RWPE2 (cell line): ENCODE measurements at regions not wholly inside any gene's neighbourhood (a gene's known extent, or its start where the extent isn't known, plus 50 kb on each side); places are given as distances from the start of the nearest gene placed in this dataset.

Source experiments
- ATAC-seq: fragments of 200-7000 bp; cut with Tn5 transposase; 3 replicates; pipeline ENCODE4 v1.9.1; 2021; ENCODE audit warnings: low read depth
- DNase-seq: peaks from one replicate; pipeline ENCODE4 v3.0.0-alpha.2; 2020; ENCODE audit warnings: low spot score
- H3K27ac ChIP-seq: fragments of 450-650 bp; 2 replicates; pipeline ENCODE4 v1.5.1; 2017; ENCODE audit warnings: mild to moderate bottlenecking; ENCODE audit not compliant: poor library complexity, severe bottlenecking
- H3K27me3 ChIP-seq: fragments of 250-450 bp; sonication (Bioruptor Pico); 2 replicates; pipeline ENCODE4 v1.5.1; 2021; ENCODE audit warnings: mild to moderate bottlenecking, moderate library complexity; ENCODE audit not compliant: insufficient read depth, poor library complexity, severe bottlenecking
- H3K36me3 ChIP-seq: fragments of 250-450 bp; sonication (Bioruptor Pico); 2 replicates; pipeline ENCODE4 v1.5.1; 2020; ENCODE audit warnings: low read depth, mild to moderate bottlenecking, moderate library complexity
- H3K4me1 ChIP-seq: fragments of 250-450 bp; sonication (Bioruptor Pico); 2 replicates; pipeline ENCODE4 v1.5.1; 2021; ENCODE audit warnings: mild to moderate bottlenecking, moderate library complexity; ENCODE audit not compliant: insufficient read depth, poor library complexity, severe bottlenecking
- H3K4me3 ChIP-seq: fragments of 250-450 bp; sonication (Bioruptor Pico); 2 replicates; pipeline ENCODE4 v1.5.1; 2021; ENCODE audit warnings: mild to moderate bottlenecking, moderate library complexity; ENCODE audit not compliant: severe bottlenecking
- H3K9me3 ChIP-seq: fragments of 250-450 bp; sonication (Bioruptor Pico); 2 replicates; pipeline ENCODE4 v1.5.1; 2021; ENCODE audit warnings: mild to moderate bottlenecking, moderate library complexity; ENCODE audit not compliant: severe bottlenecking
- TF ChIP-seq, protein P1 (sequence below): fragments of 450-650 bp; IDR thresholded peaks from one replicate; pipeline ENCODE4 v1.5.1; 2017; ENCODE audit warnings: mild to moderate bottlenecking, moderate library complexity; ENCODE audit not compliant: poor library complexity, severe bottlenecking

DNA sequence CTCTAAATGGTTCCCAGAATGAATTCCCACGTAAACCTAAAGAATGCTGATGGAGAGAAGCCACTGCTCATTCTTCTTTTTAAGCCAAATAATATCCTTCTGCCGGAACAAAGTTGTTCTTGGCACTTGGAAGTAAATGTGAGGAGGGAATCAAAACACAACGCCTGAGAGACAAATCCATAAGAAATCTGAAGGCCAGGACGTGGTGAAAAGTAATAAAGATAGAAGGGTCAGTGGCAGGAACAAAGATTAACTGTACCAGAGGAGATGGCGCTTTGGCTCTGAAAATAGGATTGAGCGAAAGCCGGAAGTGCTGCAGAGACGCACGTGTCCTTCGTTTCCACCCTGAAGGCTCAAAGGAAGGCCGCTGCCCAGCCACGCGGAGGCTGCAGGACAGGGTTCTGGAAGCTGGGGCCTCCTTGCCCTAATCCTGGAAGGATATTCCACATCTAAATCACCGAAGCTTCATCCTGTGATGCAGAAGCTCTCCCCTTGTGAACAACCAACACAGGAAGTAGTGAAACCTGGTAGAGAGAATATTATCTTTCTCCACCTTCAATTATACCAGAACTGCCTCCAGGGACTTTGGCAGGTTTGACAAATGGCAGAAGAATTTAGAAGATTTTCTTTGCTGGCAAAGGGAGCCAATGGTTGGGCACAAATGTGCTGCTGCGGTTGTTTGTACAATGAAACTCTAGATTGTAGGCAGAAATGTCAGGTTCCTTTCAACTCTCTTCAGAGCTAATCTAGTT lies 214.6 kb upstream of the SERP2 start:
- H3K4me1 ChIP-seq, result peaks cover 25% of the 10 kb centered on the region
- no peaks in the 10 kb centered on the region for H3K27me3 ChIP-seq
- peak; percentile 58; the same call in 2 of the 3 replicates for ATAC-seq
- no peak overlapping the region for H3K4me3 ChIP-seq
- no peaks in the 10 kb centered on the region for H3K9me3 ChIP-seq
- TF ChIP-seq, protein P1, sequence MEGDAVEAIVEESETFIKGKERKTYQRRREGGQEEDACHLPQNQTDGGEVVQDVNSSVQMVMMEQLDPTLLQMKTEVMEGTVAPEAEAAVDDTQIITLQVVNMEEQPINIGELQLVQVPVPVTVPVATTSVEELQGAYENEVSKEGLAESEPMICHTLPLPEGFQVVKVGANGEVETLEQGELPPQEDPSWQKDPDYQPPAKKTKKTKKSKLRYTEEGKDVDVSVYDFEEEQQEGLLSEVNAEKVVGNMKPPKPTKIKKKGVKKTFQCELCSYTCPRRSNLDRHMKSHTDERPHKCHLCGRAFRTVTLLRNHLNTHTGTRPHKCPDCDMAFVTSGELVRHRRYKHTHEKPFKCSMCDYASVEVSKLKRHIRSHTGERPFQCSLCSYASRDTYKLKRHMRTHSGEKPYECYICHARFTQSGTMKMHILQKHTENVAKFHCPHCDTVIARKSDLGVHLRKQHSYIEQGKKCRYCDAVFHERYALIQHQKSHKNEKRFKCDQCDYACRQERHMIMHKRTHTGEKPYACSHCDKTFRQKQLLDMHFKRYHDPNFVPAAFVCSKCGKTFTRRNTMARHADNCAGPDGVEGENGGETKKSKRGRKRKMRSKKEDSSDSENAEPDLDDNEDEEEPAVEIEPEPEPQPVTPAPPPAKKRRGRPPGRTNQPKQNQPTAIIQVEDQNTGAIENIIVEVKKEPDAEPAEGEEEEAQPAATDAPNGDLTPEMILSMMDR, result no peak
- H3K27ac ChIP-seq, result peak overlapping the region; percentile 97
- H3K36me3 ChIP-seq, result no peaks in the 10 kb centered on the region
- no peak for DNase-seq

DNA sequence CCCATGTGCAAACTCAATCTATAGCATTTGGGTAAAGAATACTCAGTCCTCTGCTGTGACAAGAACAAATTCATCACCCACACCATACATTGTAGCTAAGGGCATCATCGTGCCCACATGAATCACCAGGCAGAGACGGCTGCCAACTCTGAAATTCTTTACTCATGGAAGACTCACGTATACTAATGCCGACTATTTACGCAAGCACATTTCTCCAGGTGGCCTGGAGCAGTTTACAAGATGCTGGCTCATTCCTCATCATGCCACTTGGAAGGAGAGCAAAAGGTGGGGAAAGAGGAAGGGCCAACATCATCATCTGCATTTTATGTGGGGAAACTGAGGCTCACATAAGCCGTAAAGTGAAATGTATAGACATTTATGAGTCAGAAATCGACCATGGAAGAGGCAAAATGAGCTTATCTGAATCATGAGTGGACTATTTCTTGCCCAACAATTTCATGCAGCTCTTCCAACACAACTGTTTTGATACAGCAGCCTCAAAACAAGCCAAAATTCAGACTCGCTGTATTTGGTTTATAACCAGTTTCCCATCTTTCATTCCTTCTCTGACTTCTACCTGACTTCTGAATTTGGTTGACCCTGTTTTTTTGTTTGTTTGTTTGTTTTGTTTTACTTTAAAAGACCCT lies 213.9 kb upstream of the SERP2 start:
- H3K27me3 ChIP-seq, result no peaks in the 10 kb centered on the region
- DNase-seq (peak; percentile 78), ATAC-seq (peak; percentile 95)
- H3K36me3 ChIP-seq, result no peaks in the 10 kb centered on the region
- no peaks in the 10 kb centered on the region for H3K9me3 ChIP-seq
- H3K4me1 ChIP-seq, result peaks cover 25% of the 10 kb centered on the region
- TF ChIP-seq, protein P1, result no peak
- H3K27ac ChIP-seq, result peak overlapping the region; percentile 97
- H3K4me3 ChIP-seq, result no peak overlapping the region

DNA sequence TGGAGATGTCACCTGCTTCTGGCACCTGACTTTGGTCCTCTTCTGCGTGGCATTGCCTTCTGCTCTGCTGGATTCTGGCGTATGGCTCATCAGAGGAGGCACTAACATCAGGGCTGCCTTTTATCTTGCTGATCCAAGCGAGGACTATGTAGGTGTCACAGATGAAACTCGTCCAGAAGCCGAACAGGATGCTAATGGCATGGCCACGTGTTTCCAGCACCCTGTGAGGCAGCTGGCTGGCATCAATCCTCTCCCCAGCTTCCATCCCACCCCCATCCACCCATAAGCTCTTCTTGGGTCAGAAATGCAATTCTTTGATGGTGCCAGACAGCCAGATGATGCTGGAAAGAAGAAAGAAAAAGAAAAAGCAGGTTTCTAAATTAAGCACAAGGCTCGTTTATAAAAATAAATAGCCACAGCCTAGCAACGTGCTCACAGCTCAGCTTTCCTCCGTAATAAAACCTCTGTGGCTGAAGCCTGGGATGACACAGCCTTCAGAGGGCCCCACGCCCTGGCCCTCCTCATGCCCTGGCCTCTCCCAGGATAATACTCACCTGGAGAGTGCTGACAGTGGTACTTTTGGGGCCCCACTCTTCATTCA lies 212.9 kb upstream of the SERP2 start:
- Histone ChIP-seq H3K36me3 (no peaks in the 10 kb centered on the region), H3K27me3 (no peaks in the 10 kb centered on the region), H3K9me3 (no peaks in the 10 kb centered on the region), H3K4me1 (peaks cover 25% of the 10 kb centered on the region), H3K27ac (peak overlapping the region; percentile 97), H3K4me3 (no peak overlapping the region)
- no peak for DNase-seq
- TF ChIP-seq, protein P1, result no peak
- ATAC-seq, result peak; percentile 19; the same call in 1 of the 3 replicates

DNA sequence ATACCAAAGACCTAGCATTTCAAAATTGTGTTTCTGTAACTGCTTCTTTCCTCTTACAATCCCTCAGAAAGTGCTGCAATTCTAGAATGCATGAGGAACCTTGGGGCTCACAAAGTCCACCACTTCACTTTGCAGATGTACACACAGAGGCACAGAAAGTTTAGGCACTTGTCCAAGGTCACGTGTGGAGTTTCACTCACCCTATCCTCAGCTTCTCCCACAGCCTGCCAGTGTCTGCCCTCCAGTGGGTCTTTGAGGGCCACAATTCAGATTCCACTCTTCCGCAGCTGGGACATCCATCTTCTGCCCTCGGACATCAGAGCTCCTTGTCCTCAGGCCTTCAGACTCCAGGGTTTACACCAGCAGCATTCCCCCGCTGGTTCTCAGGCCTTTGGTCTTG lies 210.5 kb upstream of the SERP2 start:
- Histone ChIP-seq H3K27ac (no peak overlapping the region), H3K9me3 (no peaks in the 10 kb centered on the region), H3K4me3 (no peak overlapping the region), H3K27me3 (no peaks in the 10 kb centered on the region), H3K4me1 (peaks cover 25% of the 10 kb centered on the region), H3K36me3 (no peaks in the 10 kb centered on the region)
- DNase-seq (no peak), ATAC-seq (no peak)
- TF ChIP-seq, protein P1, result no peak
